Cerebellar cortex (tissue), 1 donor: ENCODE measurements at regions not wholly inside any gene's neighbourhood (a gene's known extent, or its start where the extent isn't known, plus 50 kb on each side); places are given as distances from the start of the nearest gene placed in this dataset.

ENCODE experiments used
- DNase-seq: peaks from one replicate; pipeline ENCODE4 v3.0.0-alpha.2; 2015; ENCODE audit warnings: low spot score

DNA sequence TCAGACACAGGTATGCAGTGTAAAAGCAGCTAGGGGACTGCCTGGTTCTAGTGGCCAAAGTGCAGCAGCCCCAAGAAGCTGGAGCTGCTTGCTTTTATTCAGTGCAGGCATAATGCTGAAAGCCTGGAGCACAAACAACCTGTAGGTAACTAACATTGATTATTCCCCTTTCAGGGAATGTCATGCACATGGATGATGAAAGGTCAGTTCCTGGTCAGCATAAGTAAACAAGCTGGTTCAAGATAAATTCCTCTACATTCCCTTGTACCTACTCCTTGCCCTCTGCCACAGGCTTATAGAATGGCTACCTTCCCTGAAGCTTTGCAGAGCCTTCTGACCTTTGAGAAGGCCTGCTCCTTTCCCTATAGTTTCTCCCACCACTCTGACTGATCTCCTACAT is 1318.5 kb upstream of the ADGRL3 start:
- DNase-seq: no peak

DNA sequence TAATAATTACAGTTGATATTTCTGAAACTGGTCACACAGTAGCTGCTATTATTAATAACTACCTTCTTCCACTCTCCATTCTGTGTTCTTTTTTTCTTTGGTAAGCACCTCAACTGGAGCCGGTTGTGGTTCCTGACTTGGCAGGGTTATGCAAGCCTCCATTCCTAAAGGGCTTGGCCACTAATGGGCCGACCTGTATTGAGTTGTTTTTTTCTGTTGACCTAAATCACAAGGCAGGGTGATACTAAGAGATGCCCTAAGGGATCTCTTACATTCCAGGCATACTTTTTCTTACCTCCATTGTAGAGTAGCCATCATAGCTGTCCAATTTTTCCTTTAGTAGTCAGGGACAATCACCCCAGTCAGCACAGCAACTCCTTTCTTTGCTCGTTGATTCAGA is 1295.8 kb upstream of the ADGRL3 start:
- DNase-seq: no peak

DNA sequence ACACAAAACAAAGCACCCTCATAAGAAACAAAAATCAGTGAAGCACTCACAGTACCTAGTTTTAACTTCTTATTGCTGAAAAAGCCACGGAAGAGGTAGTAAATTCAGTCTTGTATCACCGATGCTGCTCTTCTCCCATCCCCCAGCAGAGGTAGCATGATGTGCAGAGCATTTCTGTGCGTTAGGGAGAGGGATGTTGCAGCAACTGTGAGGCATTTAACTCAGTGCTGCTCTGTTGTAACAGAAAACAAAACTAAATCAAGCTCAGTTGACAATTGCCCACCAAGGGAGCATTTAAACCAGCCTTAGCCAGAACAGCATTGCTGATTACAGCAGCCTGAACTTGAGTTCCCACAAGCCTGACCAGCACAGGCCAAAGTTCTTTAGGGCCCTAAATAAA is 1279.7 kb upstream of the ADGRL3 start:
- no peak for DNase-seq

DNA sequence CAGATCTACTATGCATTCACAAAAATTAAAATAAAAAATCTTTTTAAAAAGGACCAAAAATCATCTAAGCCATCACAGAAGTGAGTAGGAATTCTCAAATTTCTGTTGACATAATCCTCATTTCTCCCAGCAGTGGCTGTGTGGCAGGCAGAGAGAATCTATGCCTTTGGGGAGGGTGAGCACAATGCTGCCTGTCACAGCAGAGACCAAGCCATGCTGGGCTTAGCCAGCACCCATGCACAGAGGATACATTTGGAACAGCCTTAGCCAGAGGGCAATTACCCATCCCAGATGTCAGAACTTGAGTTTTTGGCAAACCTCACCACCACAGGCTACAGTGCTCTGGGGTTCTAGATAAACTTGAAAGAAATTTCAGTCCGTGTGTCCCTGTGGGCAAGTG is 1274.8 kb upstream of the ADGRL3 start:
- DNase-seq: no peak

DNA sequence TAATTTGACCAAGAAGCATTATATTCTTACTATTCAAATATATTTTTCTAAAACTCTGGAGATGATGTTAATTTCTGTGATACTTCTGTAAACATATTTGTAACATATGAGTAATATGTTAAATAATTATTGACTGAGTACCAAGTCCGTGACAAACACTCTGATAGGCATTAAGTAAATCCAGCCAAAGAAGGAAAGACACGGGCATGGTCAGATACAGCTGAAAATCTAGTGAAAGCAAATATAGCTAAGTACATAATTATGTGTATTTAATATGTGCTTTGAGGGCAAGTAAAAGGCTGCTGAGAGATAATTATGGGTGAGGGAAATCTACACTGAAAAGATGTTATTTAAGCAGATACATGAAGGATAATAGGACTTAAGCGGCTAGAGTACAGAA is 1263.6 kb upstream of the ADGRL3 start:
- no peak for DNase-seq

DNA sequence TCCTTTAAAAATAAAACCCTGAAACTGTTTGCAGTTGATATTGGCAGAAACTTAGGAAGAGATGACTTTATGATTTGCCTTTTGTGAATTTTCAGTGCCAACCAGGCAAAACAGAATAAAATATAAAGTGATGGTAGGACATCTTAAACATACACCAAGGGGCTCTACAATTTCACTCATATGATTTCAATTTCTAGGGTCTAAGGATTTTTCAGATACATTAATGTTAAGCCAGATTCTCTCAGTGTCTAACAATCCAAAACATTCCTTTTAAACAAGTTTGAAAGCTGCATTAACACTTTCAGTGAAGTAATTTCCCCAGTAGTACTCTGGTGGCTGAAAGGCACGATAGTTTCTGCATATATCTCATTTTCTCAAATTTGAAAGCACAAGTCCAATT is 1262.0 kb upstream of the ADGRL3 start:
- no peak for DNase-seq

DNA sequence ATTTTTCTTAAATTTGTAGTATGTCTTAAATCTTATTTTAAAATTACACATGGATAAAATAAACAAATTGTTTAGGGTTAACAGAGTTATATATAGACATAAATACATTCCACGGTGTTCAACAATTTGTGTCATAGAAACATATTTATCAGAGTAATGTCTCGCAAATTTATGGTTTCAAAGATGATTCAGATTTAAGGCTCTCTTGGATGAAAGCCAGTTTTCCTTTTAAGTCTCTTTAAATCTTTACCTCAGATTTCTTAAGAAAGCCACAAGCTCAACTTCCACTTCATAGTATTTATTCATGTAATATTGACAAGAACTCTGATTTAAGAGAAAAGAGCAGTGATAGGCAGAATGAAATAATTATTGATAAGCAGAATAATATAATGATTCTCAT is 1254.8 kb upstream of the ADGRL3 start:
- DNase-seq: no peak

DNA sequence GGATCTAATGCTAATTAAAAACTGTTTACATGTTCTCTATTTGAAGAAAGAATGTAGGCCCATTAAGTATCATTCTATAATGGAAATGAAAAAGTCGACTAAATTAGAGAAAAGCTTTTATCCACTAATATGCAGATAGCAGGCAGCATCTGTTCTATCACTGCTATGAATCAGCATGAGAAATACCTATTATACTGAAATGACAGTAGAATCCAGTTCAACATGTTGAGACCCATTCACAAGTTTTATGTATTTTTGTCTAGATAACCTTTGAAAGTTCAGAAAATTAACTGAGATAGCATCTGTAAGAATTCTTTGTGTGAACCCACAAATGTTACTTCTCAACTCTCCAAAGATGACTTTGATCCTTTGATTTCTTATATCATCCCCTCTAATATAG is 1254.4 kb upstream of the ADGRL3 start:
- no peak for DNase-seq

DNA sequence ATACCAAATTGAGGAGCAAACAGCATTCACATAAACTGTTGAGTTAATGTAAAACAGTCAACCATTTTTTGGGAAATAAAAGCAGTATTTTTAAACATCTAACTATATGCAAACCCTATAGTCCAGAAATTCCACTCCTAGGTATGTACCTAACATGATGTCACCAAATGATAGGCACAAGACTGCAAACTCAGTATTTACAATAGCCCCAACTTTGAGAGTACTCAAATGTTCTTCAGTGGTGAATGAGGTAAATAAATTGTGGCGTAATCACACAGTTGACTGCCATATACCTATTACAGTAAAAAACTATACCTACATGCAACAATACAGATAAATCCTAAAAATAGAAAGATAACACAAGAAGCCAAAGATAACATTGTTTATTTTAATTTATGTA is 1243.8 kb upstream of the ADGRL3 start:
- no peak for DNase-seq

DNA sequence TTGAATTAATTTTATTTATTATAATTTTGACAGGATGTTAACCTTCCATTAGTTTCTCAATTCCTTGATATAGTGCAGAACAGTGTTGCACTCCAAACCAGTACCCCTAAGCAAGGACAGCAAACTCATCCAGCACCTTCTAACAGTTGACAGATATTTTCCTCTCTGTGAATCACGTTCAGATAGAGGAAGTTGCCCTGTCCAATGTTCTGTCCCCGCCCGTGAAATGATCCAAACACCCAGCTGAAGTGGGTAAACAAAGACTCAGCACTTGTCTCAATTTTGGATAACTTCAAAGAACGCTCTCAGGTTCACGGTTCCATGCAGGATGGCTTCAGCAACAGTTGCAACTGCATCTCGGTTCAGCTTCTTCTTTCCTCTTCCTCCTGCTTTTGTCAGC is 1240.0 kb upstream of the ADGRL3 start:
- no peak for DNase-seq

DNA sequence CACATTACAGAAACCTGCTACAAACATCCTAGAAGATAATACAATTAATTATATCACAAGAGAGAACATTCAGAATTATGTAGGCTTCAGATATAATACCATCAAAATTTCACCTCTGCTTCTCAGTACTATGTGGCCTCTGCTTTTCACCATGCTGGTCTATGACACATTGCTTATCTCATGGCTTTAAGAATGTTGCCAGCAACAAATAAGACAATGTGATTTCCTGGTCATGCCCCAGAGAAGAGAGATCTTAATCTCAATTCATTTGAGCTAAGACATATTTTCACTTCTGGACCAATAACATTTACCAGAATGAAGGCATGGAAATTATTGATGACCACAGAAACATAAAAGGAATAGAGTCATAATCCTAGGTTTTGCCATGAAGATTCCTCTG is 1233.4 kb upstream of the ADGRL3 start:
- DNase-seq: no peak

DNA sequence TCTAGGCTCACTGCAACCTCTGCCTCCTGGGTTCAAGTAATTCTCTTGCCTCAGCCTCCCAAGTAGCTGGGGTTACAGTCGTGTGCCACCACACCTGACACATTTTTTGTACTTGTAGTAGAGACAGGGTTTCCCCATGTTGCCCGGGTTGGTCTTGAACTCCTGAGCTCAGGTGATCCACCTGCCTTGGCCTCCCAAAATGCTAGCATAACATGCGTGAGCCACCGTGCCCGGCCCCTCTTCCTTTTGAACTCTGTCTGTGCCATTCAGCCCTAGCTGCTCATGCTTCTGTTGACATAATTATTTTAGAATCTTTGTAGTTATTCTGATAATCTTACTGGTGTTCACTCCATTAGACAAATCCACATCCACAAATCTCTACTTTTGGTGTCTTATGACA is 1231.3 kb upstream of the ADGRL3 start:
- no peak for DNase-seq

DNA sequence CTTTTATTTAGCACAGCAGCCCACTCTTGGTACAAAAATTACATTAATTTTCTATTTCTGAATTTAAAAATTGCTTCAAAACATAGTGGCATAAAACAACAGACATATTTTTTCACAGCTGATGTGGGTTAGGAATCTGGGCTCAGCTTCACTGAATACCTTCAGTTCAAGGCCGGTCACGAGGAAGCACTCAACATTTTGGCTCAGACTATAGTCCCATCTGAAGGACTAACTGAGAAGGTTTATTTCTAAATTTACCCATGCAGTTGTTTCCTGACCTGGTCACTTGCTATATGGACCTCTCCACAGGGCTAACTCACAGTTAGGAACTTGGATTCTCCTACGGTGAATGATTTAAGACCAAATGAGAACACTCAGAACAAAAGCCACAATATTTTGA is 1230.2 kb upstream of the ADGRL3 start:
- no peak for DNase-seq

DNA sequence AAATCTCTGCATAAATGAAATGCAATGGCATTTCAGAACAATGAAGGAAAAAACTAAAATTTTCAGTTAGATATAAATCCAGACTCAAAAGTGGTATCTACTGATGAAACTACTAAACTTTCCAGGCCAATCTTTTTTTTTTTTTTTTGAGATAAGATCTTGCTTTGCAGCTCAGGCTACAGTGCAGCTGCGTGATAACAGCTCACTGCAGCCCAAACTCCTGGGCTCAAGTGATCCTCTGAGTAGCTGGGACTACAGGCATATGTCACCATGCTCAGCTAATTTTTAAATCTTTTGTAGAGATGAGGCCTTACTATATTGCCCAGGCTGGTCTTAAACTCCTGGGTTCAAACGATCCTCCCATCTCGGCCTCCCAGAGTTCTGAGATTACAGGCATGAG is 1228.2 kb upstream of the ADGRL3 start:
- no peak for DNase-seq

DNA sequence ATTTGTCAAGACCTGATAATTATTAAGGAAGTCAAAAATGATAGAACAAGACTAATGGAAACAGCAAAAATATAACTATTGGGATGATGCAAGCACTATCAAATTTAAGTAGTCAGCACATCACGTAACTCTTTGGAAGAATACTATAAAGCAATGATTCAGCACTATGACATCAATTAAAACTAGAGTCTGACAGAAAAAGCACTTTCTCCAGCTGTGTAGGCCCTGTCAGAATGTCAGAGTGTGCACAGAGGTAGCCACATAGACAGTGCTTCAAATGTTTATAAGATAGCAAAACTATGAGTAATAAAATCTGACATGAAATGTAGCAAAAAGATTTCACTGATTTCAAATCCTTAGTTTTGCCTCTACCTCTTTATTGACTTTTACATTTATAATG is 1226.6 kb upstream of the ADGRL3 start:
- no peak for DNase-seq

DNA sequence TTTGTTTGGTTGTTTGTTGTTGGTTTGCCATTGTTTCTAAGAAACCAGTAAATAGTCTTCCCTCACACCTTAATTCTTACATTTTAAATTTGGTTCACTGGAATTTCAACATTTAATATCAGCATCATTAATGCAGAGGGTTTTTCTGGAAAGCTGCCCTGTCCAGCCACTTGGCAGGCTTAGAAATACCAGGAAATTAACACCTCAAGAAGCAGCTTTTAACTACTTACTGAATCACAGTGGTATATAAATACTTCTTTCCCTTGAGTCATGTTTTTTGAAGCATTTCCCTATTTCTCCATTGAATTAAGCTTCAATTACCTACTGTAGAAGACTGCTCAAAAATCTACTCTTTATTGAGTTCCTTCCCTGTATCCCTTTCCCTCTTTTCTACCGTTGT is 1221.1 kb upstream of the ADGRL3 start:
- DNase-seq: no peak

DNA sequence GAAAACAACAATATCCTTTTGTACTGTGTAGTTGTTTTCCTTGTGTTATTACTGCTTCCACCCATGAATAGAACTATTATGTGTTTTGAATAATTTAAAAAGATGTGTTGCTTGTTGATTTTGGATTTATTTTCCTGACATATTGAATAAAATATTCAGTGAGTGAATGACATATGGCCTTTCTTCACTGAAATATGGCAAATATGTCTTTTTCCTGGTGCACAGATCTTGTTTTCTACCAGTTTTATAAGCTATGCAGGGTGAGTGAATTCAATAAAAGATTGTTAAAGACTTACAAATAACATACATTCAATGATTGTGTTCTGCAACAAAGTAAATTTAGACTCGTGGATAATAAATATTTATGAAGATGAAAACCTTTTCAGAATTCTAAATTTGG is 1216.3 kb upstream of the ADGRL3 start:
- DNase-seq: no peak

DNA sequence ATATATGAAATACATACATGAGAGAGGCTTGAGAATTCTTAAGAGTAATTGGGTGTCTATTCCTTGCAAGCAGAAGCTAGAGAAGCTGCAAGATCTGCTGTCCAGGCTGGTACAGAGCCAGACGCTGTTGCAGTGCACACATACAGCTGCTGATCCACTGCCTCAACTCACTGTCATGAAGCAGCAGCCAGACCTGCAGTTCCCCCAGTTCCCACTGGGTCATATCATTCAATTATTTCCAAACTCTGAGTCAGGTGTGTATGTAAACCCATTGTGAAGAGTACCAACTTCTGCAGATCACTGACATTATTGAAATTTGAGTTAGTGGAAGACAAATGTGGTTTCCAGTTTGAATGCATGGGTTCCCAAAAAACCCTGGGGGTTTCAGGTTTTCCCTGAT is 1212.8 kb upstream of the ADGRL3 start:
- DNase-seq: no peak

DNA sequence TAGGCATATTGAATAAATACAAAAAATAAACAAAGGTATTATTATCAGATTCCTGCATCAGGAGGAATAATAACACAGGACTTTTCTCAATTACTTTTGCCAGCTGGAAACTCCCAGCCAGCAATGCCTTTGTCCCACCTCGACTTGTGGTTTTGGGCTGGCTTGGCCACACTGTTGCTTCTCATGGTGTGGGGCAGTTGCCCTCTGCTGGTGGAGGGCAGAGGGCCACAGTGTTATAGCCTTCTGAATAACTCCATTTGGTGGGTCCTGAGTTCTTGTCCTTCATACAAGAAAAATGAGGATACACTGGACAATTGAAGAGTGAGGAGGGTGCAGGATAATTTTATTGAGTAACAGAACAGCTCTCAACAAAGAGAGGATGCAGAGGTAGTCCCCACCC is 1206.0 kb upstream of the ADGRL3 start:
- no peak for DNase-seq

DNA sequence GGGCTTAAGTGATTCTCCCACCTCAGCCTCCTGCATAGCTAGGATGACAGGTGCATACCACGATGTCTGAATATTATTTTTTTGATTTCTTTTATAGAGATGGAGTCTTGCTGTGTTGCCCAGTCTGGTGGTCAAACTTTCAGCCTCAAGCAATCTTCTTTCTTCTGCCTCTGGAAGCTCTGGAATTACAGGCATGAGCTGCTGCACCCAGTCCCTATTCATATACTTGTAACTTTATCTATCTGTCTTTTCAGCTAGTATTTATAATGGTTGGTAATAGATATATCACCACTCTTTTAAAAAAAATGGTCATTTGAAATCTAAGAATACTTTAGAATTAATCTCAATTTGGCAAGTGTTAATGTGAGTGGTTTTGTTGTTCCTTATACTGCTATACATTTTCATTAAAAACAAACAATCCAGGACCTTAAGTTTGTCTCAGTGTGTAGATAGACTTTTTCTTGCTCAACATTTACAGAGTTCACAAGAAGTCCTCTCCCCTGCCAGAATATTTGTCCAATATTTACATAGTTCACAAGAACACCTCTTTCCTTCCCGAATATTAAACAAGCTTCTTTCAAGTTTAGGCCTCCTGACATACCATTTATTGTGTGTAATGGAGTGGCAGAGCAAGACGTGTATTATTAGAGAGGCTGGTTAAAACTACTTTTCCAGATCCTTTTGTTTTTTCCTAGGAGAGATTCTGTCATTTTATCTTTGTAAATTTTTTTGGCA is 1197.4 kb upstream of the ADGRL3 start:
- no peak for DNase-seq

DNA sequence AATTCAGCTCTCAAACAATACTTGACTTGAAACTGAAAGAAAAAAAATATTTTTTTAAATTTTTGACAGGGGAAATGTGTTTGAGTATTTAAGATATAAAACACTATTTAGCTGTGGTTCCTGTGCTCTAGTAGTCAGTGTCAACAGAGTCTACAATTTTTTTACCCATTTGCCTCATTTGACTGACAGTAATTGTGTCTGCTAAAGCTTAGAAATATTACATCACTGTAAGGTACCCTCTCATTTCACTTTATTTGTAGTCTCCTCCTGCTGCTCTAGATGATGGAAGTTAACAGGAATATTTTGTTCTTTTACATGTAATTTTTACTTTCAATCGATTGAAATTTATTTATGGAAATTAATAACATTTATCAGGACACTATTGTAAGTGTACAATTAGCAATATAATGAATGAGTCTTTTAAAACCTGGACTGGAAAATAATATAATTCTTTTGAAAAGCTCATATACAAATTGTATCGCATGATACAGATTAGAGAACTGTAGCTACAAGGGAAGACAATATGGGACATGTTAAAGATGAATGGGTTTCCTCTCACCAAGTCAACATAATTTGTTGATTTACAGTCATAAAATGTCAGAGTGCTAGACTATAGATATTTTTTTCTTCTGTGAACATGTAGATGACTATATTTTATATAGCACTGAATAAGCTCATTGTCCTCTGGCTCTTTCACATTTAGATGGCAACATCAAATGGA is 1186.5 kb upstream of the ADGRL3 start:
- DNase-seq: no peak

DNA sequence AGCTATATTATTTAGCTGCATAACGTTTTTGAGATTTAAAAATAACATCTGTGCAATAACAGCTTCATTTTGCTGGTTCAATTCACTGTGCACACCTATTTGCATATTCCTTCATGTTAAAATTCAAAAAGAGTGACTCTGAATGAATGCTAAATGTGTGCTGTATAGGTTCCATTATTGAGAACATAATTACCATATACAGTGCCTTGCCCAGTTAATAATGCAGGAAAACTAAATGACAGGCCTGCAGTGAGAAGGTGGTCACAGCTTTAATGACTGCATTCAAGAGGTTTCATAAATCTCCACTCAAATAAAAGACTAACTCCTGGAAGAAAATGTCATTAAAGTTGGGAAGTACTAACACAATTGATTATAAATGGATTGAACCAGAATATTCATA is 1183.2 kb upstream of the ADGRL3 start:
- DNase-seq: no peak

DNA sequence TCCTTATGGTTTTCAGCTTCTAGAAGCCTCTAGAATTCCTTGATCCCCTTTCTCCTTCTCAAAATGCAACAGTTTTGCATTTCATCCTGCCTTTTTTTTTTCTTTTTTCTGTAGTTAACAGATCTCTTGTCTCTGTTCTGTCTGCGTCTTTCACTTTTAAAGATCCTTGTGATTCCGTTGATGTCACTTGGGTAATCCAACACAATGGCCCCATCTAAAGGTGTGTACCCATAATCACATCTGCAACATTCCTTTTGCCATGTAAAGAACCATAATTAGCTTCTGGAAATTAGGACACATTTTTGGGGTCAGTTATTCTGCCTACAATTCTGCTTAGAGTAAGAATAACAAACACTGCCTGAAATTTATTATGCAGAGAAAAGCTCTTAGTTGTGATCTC is 1180.9 kb upstream of the ADGRL3 start:
- no peak for DNase-seq

DNA sequence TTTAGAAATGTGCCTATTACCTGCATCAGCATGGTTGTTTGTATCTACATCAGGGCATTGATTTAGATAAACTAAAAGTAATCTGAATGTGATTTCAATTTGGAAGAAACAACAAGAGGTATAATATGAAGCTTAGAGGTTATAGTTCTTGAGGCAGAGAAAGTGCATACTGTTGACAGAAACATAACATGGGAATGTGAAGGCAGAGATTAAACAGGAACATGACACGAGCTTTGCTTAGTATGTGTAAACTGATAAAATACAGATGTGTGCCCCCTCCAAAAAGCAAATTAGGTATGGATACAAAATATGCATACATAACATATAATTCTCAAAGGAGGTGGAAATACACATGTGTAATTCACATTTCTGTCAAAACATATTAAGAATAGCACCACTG is 1180.2 kb upstream of the ADGRL3 start:
- DNase-seq: no peak
